T-cell (primary cell): ENCODE measurements at regions not wholly inside any gene's neighbourhood (a gene's known extent, or its start where the extent isn't known, plus 50 kb on each side); places are given as distances from the start of the nearest gene placed in this dataset.
A peak's percentile ranks its signal among the peaks of the same experiment; 100 is the strongest.
"Not testable (repeated sequence)": the region's sequence is repeated elsewhere in the genome, so short reads cannot be mapped to it uniquely, and the experiment has no call there.

Experiments
- ATAC-seq, 4 experiments: fragments of 200-7000 bp in 3 of 4; fragments of 150-1000 bp in 1 of 4; cut with Tn5 transposase; replicated peaks in 1 of 4; 1 replicate in 3 of 4; 2 replicates in 1 of 4; pipeline ENCODE4 v1.10.0; 2021; ENCODE audit warnings: moderate library complexity in 3 of 4, mild to moderate bottlenecking in 2 of 4, moderate number of reproducible peaks in 1 of 4
- CTCF ChIA-PET, 2 donors: fragments of 300-600 bp; sonication (Branson Sonifier 250); formaldehyde crosslinking; loops; one replicate each; lab custom pipeline; 2022; ENCODE audit warnings: antibody characterized with exemption in 2 of 2; lab: Charles Lee
- POLR2A ChIA-PET, 2 donors: fragments of 300-600 bp; sonication (Branson Sonifier 250); formaldehyde crosslinking; loops; one replicate each; lab custom pipeline; 2022; ENCODE audit warnings: antibody characterized with exemption in 2 of 2; lab: Charles Lee
- DNase-seq, 35 experiments: peaks; one replicate each; pipeline versions ENCODE4 v3.0.0 to v3.0.0-alpha.2; 2013 to 2023
- H3K27ac ChIP-seq: one replicate; pipeline ENCODE4 v1.5.1; 2013; ENCODE audit warnings: low read length
- H3K27me3 ChIP-seq, 2 experiments: replicated peaks in 1 of 2; 1 replicate in 1 of 2; 2 replicates in 1 of 2; pipeline versions ENCODE4 v1.6.1 to v1.7.0; 2013; ENCODE audit warnings: low read length in 1 of 2, mixed read lengths in 1 of 2; ENCODE audit not compliant: control insufficient read depth in 2 of 2, insufficient read depth in 2 of 2; ENCODE audit errors: extremely low read depth in 1 of 2
- H3K36me3 ChIP-seq, 2 donors: 1 replicate in 1 of 2; 2 replicates in 1 of 2; pipeline versions ENCODE4 v1.6.1 to v1.7.0; 2013; ENCODE audit warnings: low read length in 1 of 2; ENCODE audit not compliant: control insufficient read depth in 2 of 2, insufficient read depth in 1 of 2; ENCODE audit errors: extremely low read depth in 1 of 2
- H3K4me1 ChIP-seq, 2 experiments: 1 replicate in 1 of 2; 2 replicates in 1 of 2; pipeline versions ENCODE4 v1.6.1 to v1.7.0; 2013; ENCODE audit warnings: low read length in 2 of 2, mixed read lengths in 1 of 2; ENCODE audit not compliant: insufficient read depth in 2 of 2, control insufficient read depth in 1 of 2; ENCODE audit errors: extremely low read depth in 1 of 2
- H3K4me3 ChIP-seq, 2 donors: 1 replicate in 1 of 2; 2 replicates in 1 of 2; pipeline versions ENCODE4 v1.5.1 to v1.7.0; 2013; ENCODE audit warnings: mild to moderate bottlenecking in 2 of 2, low read length in 1 of 2, moderate library complexity in 1 of 2; ENCODE audit not compliant: control insufficient read depth in 1 of 2; ENCODE audit errors: extremely low read depth in 1 of 2
- H3K9me3 ChIP-seq: 2 replicates; pipeline ENCODE4 v1.7.0; 2013
- H3K27ac Mint-ChIP-seq, 2 donors: one replicate each; pipeline ENCODE4 v1.8.0; 2020 to 2021; ENCODE audit warnings: mild to moderate bottlenecking in 2 of 2, mixed read lengths in 2 of 2
- H3K27me3 Mint-ChIP-seq, 2 donors: one replicate each; pipeline ENCODE4 v1.8.0; 2021 to 2022; ENCODE audit warnings: mixed read lengths in 2 of 2
- H3K36me3 Mint-ChIP-seq: one replicate; pipeline ENCODE4 v1.8.0; 2021; ENCODE audit warnings: mixed read lengths
- H3K4me1 Mint-ChIP-seq, 3 donors: one replicate each; pipeline ENCODE4 v1.8.0; 2020 to 2022; ENCODE audit warnings: mixed read lengths in 3 of 3, mild to moderate bottlenecking in 1 of 3
- H3K4me3 Mint-ChIP-seq, 3 donors: one replicate each; pipeline ENCODE4 v1.8.0; 2020 to 2022; ENCODE audit warnings: mild to moderate bottlenecking in 3 of 3, mixed read lengths in 3 of 3, moderate library complexity in 3 of 3
- H3K9me3 Mint-ChIP-seq, 3 donors: one replicate each; pipeline ENCODE4 v1.8.0; 2020 to 2022; ENCODE audit warnings: mixed read lengths in 3 of 3
- WGBS: methylation state at CpG from one replicate; pipeline ENCODE4 v1.1.5; 2013; ENCODE audit warnings: missing lambda C conversion rate; ENCODE audit not compliant: insufficient coverage; 5-methylcytosine and 5-hydroxymethylcytosine counted together

GRCh38 chr7:63572196-63572595 lies 426.5 kb upstream of the ZNF722 start:
- H3K27me3 Mint-ChIP-seq, H3K27ac ChIP-seq, DNase-seq, H3K27me3 ChIP-seq, H3K4me1 ChIP-seq, H3K4me3 ChIP-seq, H3K36me3 ChIP-seq, H3K36me3 Mint-ChIP-seq, POLR2A ChIA-PET, H3K9me3 ChIP-seq, H3K27ac Mint-ChIP-seq, CTCF ChIA-PET, H3K4me1 Mint-ChIP-seq, ATAC-seq, H3K9me3 Mint-ChIP-seq, H3K4me3 Mint-ChIP-seq: not testable (repeated sequence)
- 91% methylated on average over 16 of the region's 28 CpGs for WGBS

GRCh38 chr7:63572956-63573355 lies 425.7 kb upstream of the ZNF722 start:
- H3K4me3 ChIP-seq, H3K36me3 ChIP-seq, POLR2A ChIA-PET, CTCF ChIA-PET, H3K4me3 Mint-ChIP-seq, H3K27me3 Mint-ChIP-seq, H3K9me3 Mint-ChIP-seq, H3K9me3 ChIP-seq, H3K4me1 ChIP-seq, H3K27ac Mint-ChIP-seq, H3K27ac ChIP-seq, ATAC-seq, H3K27me3 ChIP-seq, H3K4me1 Mint-ChIP-seq, H3K36me3 Mint-ChIP-seq, DNase-seq: not testable (repeated sequence)
- WGBS, result 85% methylated on average over 13 of the region's 23 CpGs

- H3K9me3 ChIP-seq, H3K4me3 ChIP-seq, H3K9me3 Mint-ChIP-seq, ATAC-seq, H3K4me1 Mint-ChIP-seq, CTCF ChIA-PET, H3K27me3 ChIP-seq, H3K36me3 Mint-ChIP-seq, H3K4me1 ChIP-seq, H3K4me3 Mint-ChIP-seq, POLR2A ChIA-PET, H3K36me3 ChIP-seq, H3K27ac ChIP-seq, H3K27me3 Mint-ChIP-seq, DNase-seq, H3K27ac Mint-ChIP-seq: not testable (repeated sequence)
- no CpG with 5 or more reads among the region's 10 CpGs for WGBS
Measured at GRCh38 chr7:63573412-63573811, 425.2 kb upstream of the ZNF722 start.

DNA sequence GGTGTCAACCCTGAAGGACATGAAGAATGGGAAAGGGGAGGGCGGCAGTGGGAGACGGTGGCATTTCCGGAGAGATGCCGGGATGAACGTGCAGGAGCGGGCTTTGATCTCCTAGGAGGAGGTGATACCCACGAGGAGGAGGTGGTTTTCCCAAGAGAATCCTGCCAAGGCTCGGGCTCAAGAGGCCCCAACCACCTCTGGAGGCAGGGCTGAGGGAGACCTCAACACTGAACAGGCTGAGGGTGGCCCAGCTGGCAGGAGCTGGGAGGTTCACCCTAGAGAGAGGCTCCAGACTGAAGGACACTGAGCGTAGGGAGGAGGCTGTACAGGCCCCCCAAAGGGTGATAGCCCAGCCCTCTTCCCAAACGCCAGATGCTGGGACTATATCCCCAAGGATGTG lies 422.2 kb upstream of the ZNF722 start:
- H3K27me3 Mint-ChIP-seq, DNase-seq, H3K36me3 Mint-ChIP-seq, H3K36me3 ChIP-seq, H3K27ac Mint-ChIP-seq, ATAC-seq, H3K9me3 ChIP-seq, H3K4me3 ChIP-seq, POLR2A ChIA-PET, H3K4me1 ChIP-seq, H3K4me1 Mint-ChIP-seq, H3K4me3 Mint-ChIP-seq, H3K27ac ChIP-seq, H3K27me3 ChIP-seq, CTCF ChIA-PET: not testable (repeated sequence)
- peaks cover 4 to 15% (median 6%) of the 10 kb centered on the region in 3 donors for H3K9me3 Mint-ChIP-seq
- WGBS, result 80% methylated on average over 5 of the region's 10 CpGs

DNA sequence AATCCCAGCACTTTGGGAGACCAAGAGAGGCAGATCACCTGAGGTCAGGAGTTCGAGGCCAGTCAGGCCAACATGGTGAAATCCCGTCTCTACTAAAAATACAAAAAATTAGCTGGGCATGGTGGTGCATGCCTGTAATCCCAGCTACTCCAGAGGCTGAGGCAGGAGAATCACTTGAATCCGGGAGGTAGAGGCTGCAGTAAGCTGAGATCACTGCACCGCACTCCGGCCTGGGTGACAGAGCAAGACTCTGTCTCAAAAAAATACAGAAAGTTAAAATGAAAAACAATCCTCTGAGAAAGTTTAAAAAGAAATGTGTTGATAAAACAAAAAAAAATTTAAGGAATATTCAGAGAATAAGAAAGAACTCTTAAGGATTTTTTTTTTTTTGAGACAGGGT lies 421.6 kb upstream of the ZNF722 start:
- H3K27me3 ChIP-seq, H3K27ac ChIP-seq, H3K4me1 Mint-ChIP-seq, H3K4me3 ChIP-seq, CTCF ChIA-PET, H3K27me3 Mint-ChIP-seq, H3K36me3 ChIP-seq, H3K4me3 Mint-ChIP-seq, H3K9me3 ChIP-seq, ATAC-seq, POLR2A ChIA-PET, H3K4me1 ChIP-seq, H3K36me3 Mint-ChIP-seq, H3K27ac Mint-ChIP-seq, DNase-seq: not testable (repeated sequence)
- no CpG with 5 or more reads among the region's 5 CpGs for WGBS
- peaks cover 4 to 15% (median 6%) of the 10 kb centered on the region in 3 donors for H3K9me3 Mint-ChIP-seq

GRCh38 chr7:63580045-63580444 lies 418.6 kb upstream of the ZNF722 start:
- H3K27me3 ChIP-seq, POLR2A ChIA-PET, DNase-seq, H3K27ac Mint-ChIP-seq, CTCF ChIA-PET, H3K36me3 ChIP-seq, H3K9me3 ChIP-seq, H3K27ac ChIP-seq, ATAC-seq, H3K4me3 ChIP-seq, H3K4me1 ChIP-seq, H3K27me3 Mint-ChIP-seq, H3K4me3 Mint-ChIP-seq, H3K4me1 Mint-ChIP-seq, H3K36me3 Mint-ChIP-seq: not testable (repeated sequence)
- 89% methylated on average over 3 of the region's 12 CpGs for WGBS
- peaks cover 4 to 15% (median 8%) of the 10 kb centered on the region in 3 donors for H3K9me3 Mint-ChIP-seq

DNA sequence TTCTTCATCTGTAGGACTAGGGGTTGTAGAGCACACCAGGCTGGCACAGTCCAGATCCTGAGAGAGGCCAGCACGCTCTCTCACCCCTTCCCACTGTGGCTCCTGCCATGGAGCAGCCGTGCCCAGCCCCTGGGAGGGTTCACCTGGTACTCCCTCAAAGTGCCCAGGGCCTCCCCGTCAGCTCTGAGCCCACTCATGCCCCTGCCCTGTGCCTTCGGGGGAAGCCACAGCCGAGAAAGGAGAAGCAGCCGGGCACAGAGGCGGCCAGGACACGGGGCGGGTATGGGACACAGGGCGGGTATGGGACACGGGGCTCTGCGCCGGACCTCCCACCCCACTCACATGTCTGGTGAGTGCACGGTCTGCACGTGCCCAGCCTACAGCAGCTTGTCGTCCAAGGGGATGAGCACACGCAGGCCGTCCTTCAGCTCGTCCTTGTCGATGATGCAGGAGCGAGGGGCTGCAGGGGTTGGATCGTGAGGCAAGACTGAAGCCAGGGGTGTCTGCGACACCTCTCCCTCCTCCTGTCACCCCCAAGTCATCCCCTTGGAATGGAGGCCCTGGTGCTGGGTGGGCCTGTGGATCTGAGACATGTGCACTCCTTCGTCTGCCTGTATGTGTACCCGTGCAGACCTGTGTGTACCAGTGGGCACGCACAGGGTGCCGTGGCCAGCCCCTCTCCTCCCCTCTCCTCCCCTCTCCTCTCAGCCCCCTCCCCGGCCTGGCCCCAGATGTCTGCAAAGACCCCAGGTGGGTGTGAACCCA lies 417.9 kb upstream of the ZNF722 start:
- H3K4me1 ChIP-seq, CTCF ChIA-PET, H3K27ac ChIP-seq, H3K27me3 Mint-ChIP-seq, H3K4me3 ChIP-seq, DNase-seq, H3K9me3 ChIP-seq, H3K27me3 ChIP-seq, H3K36me3 Mint-ChIP-seq, POLR2A ChIA-PET, H3K4me3 Mint-ChIP-seq, H3K4me1 Mint-ChIP-seq, H3K27ac Mint-ChIP-seq, H3K36me3 ChIP-seq: not testable (repeated sequence)
- H3K9me3 Mint-ChIP-seq, result peaks cover 4 to 15% (median 8%) of the 10 kb centered on the region in 3 donors
- 84% methylated on average over 9 of the region's 28 CpGs for WGBS
- peak in 1 of 4 experiments; percentile 30 for ATAC-seq
